Left ventricle myocardium superior (tissue), 1 donor: ENCODE measurements at regions not wholly inside any gene's neighbourhood (a gene's known extent, or its start where the extent isn't known, plus 50 kb on each side); places are given as distances from the start of the nearest gene placed in this dataset.

ENCODE experiments used
- ATAC-seq: fragments of 200-7000 bp; cut with Tn5 transposase; one replicate; pipeline ENCODE4 v1.9.1; 2020; ENCODE audit warnings: mild to moderate bottlenecking, moderate library complexity
- DNase-seq: peaks from one replicate; pipeline ENCODE4 v3.0.0-alpha.2; 2020
- intact Hi-C: fragments of 100-400 bp; cut with micrococcal nuclease; formaldehyde crosslinking; loops from one replicate; pipeline ENCODE4 v1.11.0; 2022
- donor health status: DM: no; HTN: yes; CAD: no; lungs with severe emphysema.

GRCh38 chr12:45582536-45582935, 147.0 kb upstream of the ARID2 start:
- intact Hi-C loops = no loop called here
- no peak for ATAC-seq
- no peak for DNase-seq

GRCh38 chr12:45582986-45583659, 146.4 kb upstream of the ARID2 start:
- intact Hi-C loops = no loop called here
- no peak for DNase-seq
- ATAC-seq = peak; percentile 41

- ATAC-seq = no peak
- intact Hi-C loops = no loop called here
Measured at GRCh38 chr12:45584336-45584735, 145.2 kb upstream of the ARID2 start.

GRCh38 chr12:45585522-45586230, 143.8 kb upstream of the ARID2 start:
- intact Hi-C loops = no loop called here

More at GRCh38 chr12:45584336-45584735, 145.2 kb upstream of the ARID2 start:
- no peak for DNase-seq

GRCh38 chr12:45586486-45586885, 143.0 kb upstream of the ARID2 start:
- no peak for ATAC-seq
- no peak for DNase-seq
- intact Hi-C loops = no loop called here

More at GRCh38 chr12:45585522-45586230, 143.8 kb upstream of the ARID2 start:
- no peak for DNase-seq
- ATAC-seq = no peak

GRCh38 chr12:45587012-45587411, 142.5 kb upstream of the ARID2 start:
- no peak for DNase-seq
- intact Hi-C loops = no loop called here
- no peak for ATAC-seq

GRCh38 chr12:45587877-45588533, 141.5 kb upstream of the ARID2 start:
- DNase-seq (no peak), ATAC-seq (peak; percentile 74)
- intact Hi-C loops = no loop called here

GRCh38 chr12:45590646-45591045, 138.9 kb upstream of the ARID2 start:
- intact Hi-C loops = no loop called here
- no peak for DNase-seq
- ATAC-seq = no peak

- DNase-seq = no peak
- ATAC-seq = no peak
- intact Hi-C loops = no loop called here
Measured at GRCh38 chr12:45591635-45592034, 137.9 kb upstream of the ARID2 start.

GRCh38 chr12:45596366-45596765, 133.1 kb upstream of the ARID2 start:
- no peak for ATAC-seq
- intact Hi-C loops = no loop called here
- no peak for DNase-seq

- ATAC-seq = no peak
- intact Hi-C loops = no loop called here
- DNase-seq = no peak
Measured at GRCh38 chr12:45598336-45598735, 131.2 kb upstream of the ARID2 start.

GRCh38 chr12:45598761-45599160, 130.7 kb upstream of the ARID2 start:
- no peak for DNase-seq
- intact Hi-C loops = no loop called here
- no peak for ATAC-seq

- intact Hi-C loops = no loop called here
Measured at GRCh38 chr12:45599196-45599595, 130.3 kb upstream of the ARID2 start.

GRCh38 chr12:45601390-45601789, 128.1 kb upstream of the ARID2 start:
- intact Hi-C loops = no loop called here
- DNase-seq (no peak), ATAC-seq (no peak)

More at GRCh38 chr12:45599196-45599595, 130.3 kb upstream of the ARID2 start:
- ATAC-seq = no peak
- no peak for DNase-seq

- DNase-seq = no peak
- ATAC-seq = no peak
- intact Hi-C loops = no loop called here
Measured at GRCh38 chr12:45601888-45602287, 127.6 kb upstream of the ARID2 start.

GRCh38 chr12:45605624-45606023, 123.9 kb upstream of the ARID2 start:
- ATAC-seq (no peak), DNase-seq (no peak)
- intact Hi-C loops = no loop called here

GRCh38 chr12:45611061-45611460, 118.4 kb upstream of the ARID2 start:
- intact Hi-C loops = no loop called here
- ATAC-seq (no peak), DNase-seq (no peak)

- ATAC-seq (no peak), DNase-seq (no peak)
- intact Hi-C loops = no loop called here
Measured at GRCh38 chr12:45611495-45611894, 118.0 kb upstream of the ARID2 start.

GRCh38 chr12:45612044-45612794, 117.3 kb upstream of the ARID2 start:
- DNase-seq = no peak
- ATAC-seq = no peak
- intact Hi-C loops = no loop called here

GRCh38 chr12:45613296-45613695, 116.2 kb upstream of the ARID2 start:
- intact Hi-C loops = no loop called here
- no peak for DNase-seq
- ATAC-seq = no peak
